ENCODE measurements at regions not wholly inside any gene's neighbourhood (a gene's known extent, or its start where the extent isn't known, plus 50 kb on each side); places are given as distances from the start of the nearest gene placed in this dataset.

GRCh38 chr7:131896165-131896863 lies 339.9 kb upstream of the PODXL start:
- Histone ChIP-seq H3K4me3 (ENCODE audit: low read depth, low read length) (no peak overlapping the region), H3K27ac (peak overlapping the region; percentile 59), H3K36me3 (replicated peaks) (no peaks in the 10 kb centered on the region), H3K27me3 (replicated peaks) (no peaks in the 10 kb centered on the region)
- in situ Hi-C loops (cut with HindIII; ENCODE audit: low pct_ligation_motif_present, low sequenced_read_pairs) = no loop called here
- no peak for TF ChIP-seq CTCF (IDR thresholded peaks at IDR 0.05; ENCODE audit: low read depth, low read length, missing control alignments)
- DNase-seq = no peak

- no peak for TF ChIP-seq CTCF (IDR thresholded peaks at IDR 0.05; ENCODE audit: low read depth, low read length, missing control alignments)
- Histone ChIP-seq H3K36me3 (replicated peaks) (no peaks in the 10 kb centered on the region), H3K4me3 (ENCODE audit: low read depth, low read length) (no peak overlapping the region), H3K27ac (peak overlapping the region; percentile 59), H3K27me3 (replicated peaks) (no peaks in the 10 kb centered on the region)
- in situ Hi-C loops (cut with HindIII; ENCODE audit: low pct_ligation_motif_present, low sequenced_read_pairs) = no loop called here
- DNase-seq = peak; percentile 83
These were observed 339.2 kb upstream of the PODXL start for GRCh38 chr7:131895541-131896164.

- in situ Hi-C loops (cut with HindIII; ENCODE audit: low pct_ligation_motif_present, low sequenced_read_pairs) = no loop called here
- no peak overlapping the region for H3K4me3 ChIP-seq (ENCODE audit: low read depth, low read length)
- no peak for TF ChIP-seq CTCF (IDR thresholded peaks at IDR 0.05; ENCODE audit: low read depth, low read length, missing control alignments)
- H3K36me3 ChIP-seq (replicated peaks) = no peaks in the 10 kb centered on the region
- no peaks in the 10 kb centered on the region for H3K27me3 ChIP-seq (replicated peaks)
- no peak overlapping the region for H3K27ac ChIP-seq
- no peak for DNase-seq
These were observed 337.4 kb upstream of the PODXL start for GRCh38 chr7:131893631-131894340.

- Histone ChIP-seq H3K4me3 (ENCODE audit: low read depth, low read length) (no peak overlapping the region), H3K36me3 (replicated peaks) (no peaks in the 10 kb centered on the region), H3K27me3 (replicated peaks) (no peaks in the 10 kb centered on the region), H3K27ac (no peak overlapping the region)
- no peak for DNase-seq
- no peak for TF ChIP-seq CTCF (IDR thresholded peaks at IDR 0.05; ENCODE audit: low read depth, low read length, missing control alignments)
- in situ Hi-C loops (cut with HindIII; ENCODE audit: low pct_ligation_motif_present, low sequenced_read_pairs) = no loop called here
These were observed 333.7 kb upstream of the PODXL start for GRCh38 chr7:131890176-131890575.

- Histone ChIP-seq H3K27me3 (replicated peaks) (no peaks in the 10 kb centered on the region), H3K27ac (no peak overlapping the region), H3K4me3 (ENCODE audit: low read depth, low read length) (no peak overlapping the region)
These were observed 333.2 kb upstream of the PODXL start for GRCh38 chr7:131889572-131890150.

More at GRCh38 chr7:131889572-131890150, 333.2 kb upstream of the PODXL start:
- DNase-seq = no peak
- in situ Hi-C loops (cut with HindIII; ENCODE audit: low pct_ligation_motif_present, low sequenced_read_pairs) = no loop called here
- no peaks in the 10 kb centered on the region for H3K36me3 ChIP-seq (replicated peaks)
- no peak for TF ChIP-seq CTCF (IDR thresholded peaks at IDR 0.05; ENCODE audit: low read depth, low read length, missing control alignments)
